Endothelial cell (in vitro differentiated cells): ENCODE measurements at regions not wholly inside any gene's neighbourhood (a gene's known extent, or its start where the extent isn't known, plus 50 kb on each side); places are given as distances from the start of the nearest gene placed in this dataset.

Source experiments
- DNase-seq: peaks from one replicate; pipeline ENCODE4 v3.0.0; 2021; ENCODE audit warnings: low spot score
- H3K27ac Mint-ChIP-seq: one replicate; pipeline ENCODE4 v1.8.0; 2021; ENCODE audit warnings: mixed read lengths, inconsistent platforms; ENCODE audit not compliant: unreplicated experiment
- H3K27me3 Mint-ChIP-seq: one replicate; pipeline ENCODE4 v1.8.0; 2021; ENCODE audit warnings: mild to moderate bottlenecking, moderate library complexity, mixed read lengths, inconsistent platforms; ENCODE audit not compliant: unreplicated experiment
- H3K36me3 Mint-ChIP-seq: one replicate; pipeline ENCODE4 v1.8.0; 2021; ENCODE audit warnings: mild to moderate bottlenecking, low read depth, mixed read lengths, inconsistent platforms; ENCODE audit not compliant: unreplicated experiment
- H3K4me1 Mint-ChIP-seq: one replicate; pipeline ENCODE4 v1.8.0; 2021; ENCODE audit warnings: mild to moderate bottlenecking, mixed read lengths, inconsistent platforms; ENCODE audit not compliant: unreplicated experiment
- H3K4me3 Mint-ChIP-seq: one replicate; pipeline ENCODE4 v1.8.0; 2021; ENCODE audit warnings: mild to moderate bottlenecking, mixed read lengths, inconsistent platforms; ENCODE audit not compliant: unreplicated experiment
- H3K9me3 Mint-ChIP-seq: one replicate; pipeline ENCODE4 v1.8.0; 2021; ENCODE audit warnings: mixed read lengths, inconsistent platforms; ENCODE audit not compliant: unreplicated experiment
- TF ChIP-seq, protein P1 (sequence below): fragments of 200-600 bp; sonication (generic); IDR thresholded peaks from one replicate; pipeline ENCODE4 v1.5.0; 2021; ENCODE audit warnings: antibody characterized with exemption; ENCODE audit not compliant: unreplicated experiment

DNA sequence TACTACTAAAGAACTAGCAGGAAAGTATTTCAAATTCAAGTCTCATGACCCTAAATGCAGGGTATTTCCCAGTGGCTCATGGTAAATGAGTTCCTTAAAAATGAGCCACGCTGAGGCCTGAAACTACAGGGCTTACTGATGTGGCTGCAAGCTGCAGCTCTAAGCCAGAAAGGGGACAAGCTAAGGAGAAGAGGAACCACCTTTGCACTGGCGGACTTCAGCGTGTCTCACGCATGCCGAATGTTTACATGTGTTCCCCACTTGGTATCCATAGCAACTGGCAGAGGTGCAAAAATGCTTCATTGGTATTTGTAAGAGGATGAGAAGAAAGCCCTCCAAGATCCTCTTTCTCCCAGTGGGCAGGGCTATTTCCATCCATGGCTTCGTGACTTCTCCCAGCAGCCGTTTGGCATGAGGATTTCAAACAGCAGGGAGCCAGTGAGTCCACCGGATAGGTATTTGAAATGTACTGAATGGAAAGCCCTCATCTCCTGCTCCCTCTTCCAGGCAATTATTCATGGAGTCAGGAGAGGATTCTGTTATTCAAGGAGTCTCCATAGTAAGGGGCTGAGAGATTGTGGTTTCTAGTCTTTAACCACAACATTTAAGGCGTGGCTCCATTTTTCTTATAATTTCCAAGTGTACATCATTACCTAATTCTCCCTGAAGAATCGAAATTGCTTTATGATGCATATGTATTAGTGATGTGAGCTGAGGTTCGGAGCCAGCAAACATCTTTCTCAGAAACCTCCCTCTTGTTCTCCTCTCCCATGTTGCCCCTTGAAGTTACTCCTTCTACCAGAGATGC, 55.3 kb upstream of the CD44 start:
- peaks cover 7% of the 10 kb centered on the region for H3K36me3 Mint-ChIP-seq
- H3K4me3 Mint-ChIP-seq, result no peak overlapping the region
- no peak overlapping the region for H3K27ac Mint-ChIP-seq
- H3K27me3 Mint-ChIP-seq, result peaks cover 2% of the 10 kb centered on the region
- no peak for DNase-seq
- peaks cover 17% of the 10 kb centered on the region for H3K4me1 Mint-ChIP-seq
- H3K9me3 Mint-ChIP-seq, result no peaks in the 10 kb centered on the region
- TF ChIP-seq, protein P1, sequence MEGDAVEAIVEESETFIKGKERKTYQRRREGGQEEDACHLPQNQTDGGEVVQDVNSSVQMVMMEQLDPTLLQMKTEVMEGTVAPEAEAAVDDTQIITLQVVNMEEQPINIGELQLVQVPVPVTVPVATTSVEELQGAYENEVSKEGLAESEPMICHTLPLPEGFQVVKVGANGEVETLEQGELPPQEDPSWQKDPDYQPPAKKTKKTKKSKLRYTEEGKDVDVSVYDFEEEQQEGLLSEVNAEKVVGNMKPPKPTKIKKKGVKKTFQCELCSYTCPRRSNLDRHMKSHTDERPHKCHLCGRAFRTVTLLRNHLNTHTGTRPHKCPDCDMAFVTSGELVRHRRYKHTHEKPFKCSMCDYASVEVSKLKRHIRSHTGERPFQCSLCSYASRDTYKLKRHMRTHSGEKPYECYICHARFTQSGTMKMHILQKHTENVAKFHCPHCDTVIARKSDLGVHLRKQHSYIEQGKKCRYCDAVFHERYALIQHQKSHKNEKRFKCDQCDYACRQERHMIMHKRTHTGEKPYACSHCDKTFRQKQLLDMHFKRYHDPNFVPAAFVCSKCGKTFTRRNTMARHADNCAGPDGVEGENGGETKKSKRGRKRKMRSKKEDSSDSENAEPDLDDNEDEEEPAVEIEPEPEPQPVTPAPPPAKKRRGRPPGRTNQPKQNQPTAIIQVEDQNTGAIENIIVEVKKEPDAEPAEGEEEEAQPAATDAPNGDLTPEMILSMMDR, result no peak

DNA sequence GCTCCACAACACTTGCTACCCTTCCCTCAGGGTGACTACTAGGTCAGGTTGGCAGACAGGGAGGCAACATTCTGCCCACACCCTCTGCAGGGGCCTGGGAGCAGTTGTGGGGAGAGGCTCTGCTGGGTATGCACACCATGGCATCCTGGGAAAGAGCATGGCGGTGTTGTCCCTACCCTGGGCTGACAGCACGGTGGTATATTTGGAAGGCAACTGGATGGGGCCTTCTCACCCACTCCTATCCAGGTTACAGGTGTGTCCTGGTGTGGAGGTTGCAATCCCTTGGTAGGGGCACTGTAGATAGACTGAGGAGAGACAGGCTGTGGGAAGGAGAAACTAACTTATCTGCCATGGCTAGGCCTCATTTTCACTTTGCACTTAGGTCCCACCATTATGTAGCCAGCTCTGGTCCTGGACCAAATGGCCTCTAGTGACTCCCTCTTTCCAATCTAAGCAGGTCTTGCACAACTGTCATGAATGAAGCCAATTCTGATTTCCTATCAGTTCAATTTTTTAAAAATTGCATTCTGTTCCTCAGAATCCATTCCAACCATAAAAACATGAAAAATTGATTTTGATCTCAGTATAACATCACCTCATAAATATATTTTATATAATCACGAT, 54.0 kb upstream of the CD44 start:
- Mint-ChIP-seq H3K4me1 (peaks cover 17% of the 10 kb centered on the region), H3K36me3 (peaks cover 7% of the 10 kb centered on the region), H3K27ac (no peak overlapping the region), H3K9me3 (no peaks in the 10 kb centered on the region), H3K27me3 (peaks cover 5% of the 10 kb centered on the region), H3K4me3 (no peak overlapping the region)
- no peak for DNase-seq
- TF ChIP-seq, protein P1, result no peak

DNA sequence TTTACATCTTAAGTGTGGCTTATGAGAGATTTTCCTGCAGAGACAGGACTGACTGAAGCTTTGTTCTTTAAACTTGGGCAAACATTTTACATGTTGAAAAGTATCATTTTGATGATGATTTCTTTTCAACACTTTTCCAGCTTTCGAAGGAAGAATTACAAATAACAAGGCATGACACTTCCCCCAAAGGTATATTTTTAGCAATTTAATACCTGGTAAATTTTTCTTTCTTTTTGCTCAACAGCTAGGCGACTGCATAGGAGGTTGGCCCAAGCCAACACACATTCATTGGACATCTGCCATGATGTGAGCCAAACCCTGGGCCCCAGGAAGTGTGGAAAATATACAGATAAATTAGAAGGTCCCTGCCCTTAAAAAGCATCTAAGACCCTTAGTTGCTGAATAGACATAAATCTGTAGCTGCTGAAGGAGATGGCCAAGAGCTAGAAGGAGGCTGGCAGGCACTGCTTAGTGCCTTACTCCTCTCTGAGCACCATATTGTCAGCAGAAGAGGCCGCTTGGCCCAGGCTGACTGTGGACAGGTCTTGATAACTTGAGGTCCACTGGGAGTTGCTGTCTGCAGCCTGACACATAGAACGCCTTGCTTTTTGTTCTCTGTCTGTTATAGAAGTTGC, 53.3 kb upstream of the CD44 start:
- no peak for DNase-seq
- H3K36me3 Mint-ChIP-seq, result peaks cover 5% of the 10 kb centered on the region
- no peak overlapping the region for H3K27ac Mint-ChIP-seq
- TF ChIP-seq, protein P1, result no peak
- peaks cover 17% of the 10 kb centered on the region for H3K4me1 Mint-ChIP-seq
- peaks cover 5% of the 10 kb centered on the region for H3K27me3 Mint-ChIP-seq
- no peaks in the 10 kb centered on the region for H3K9me3 Mint-ChIP-seq
- H3K4me3 Mint-ChIP-seq, result no peak overlapping the region

DNA sequence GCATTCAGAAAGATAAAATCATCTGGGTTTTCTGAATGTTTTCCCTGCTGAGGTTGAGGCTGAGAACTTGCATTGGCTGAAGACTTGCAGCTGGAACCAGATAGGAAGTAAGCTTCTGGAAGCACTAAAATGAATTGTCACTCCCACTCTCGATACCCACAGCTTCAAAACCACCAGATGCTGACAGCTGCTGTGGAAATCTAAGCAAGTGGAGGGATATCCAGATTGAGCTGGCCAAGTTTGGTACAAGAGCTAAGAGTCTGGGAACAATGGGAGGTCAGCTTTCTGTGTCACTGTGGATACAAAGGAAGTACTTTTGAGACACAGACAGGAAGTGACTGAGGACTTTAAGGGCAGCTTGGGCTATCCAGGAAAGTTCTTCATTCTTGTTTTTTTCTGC, 51.3 kb upstream of the CD44 start:
- TF ChIP-seq, protein P1, result no peak
- DNase-seq, result no peak
- no peak overlapping the region for H3K4me3 Mint-ChIP-seq

DNA sequence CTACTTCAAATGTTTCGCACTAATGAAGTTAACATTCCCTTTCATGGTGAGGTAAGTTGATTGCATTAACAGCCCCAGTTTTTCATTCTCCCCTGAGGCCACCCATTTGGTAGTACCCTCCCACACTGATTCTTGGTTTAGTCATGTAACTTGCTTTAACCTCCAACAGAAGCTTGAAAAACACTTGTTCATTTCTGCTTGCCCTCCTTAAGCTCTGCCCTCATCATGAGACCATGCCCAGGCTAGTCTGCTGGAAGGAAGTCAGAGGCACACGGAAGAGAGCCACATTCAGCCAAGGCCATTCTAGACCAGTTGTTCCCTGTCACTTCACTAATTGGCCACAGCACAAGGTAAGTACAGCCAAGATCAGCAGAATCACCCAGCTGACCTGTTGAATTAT, 50.7 kb upstream of the CD44 start:
- Mint-ChIP-seq H3K36me3 (no peaks in the 10 kb centered on the region), H3K4me1 (peaks cover 17% of the 10 kb centered on the region), H3K9me3 (no peaks in the 10 kb centered on the region), H3K27ac (no peak overlapping the region), H3K27me3 (peaks cover 3% of the 10 kb centered on the region), H3K4me3 (no peak overlapping the region)
- TF ChIP-seq, protein P1, result no peak
- no peak for DNase-seq

More for the DNA sequence above, 51.3 kb upstream of the CD44 start:
- peaks cover 17% of the 10 kb centered on the region for H3K4me1 Mint-ChIP-seq
- H3K36me3 Mint-ChIP-seq, result no peaks in the 10 kb centered on the region
- no peaks in the 10 kb centered on the region for H3K9me3 Mint-ChIP-seq
- peaks cover 3% of the 10 kb centered on the region for H3K27me3 Mint-ChIP-seq
- no peak overlapping the region for H3K27ac Mint-ChIP-seq
